ENCODE measurements at regions not wholly inside any gene's neighbourhood (a gene's known extent, or its start where the extent isn't known, plus 50 kb on each side); places are given as distances from the start of the nearest gene placed in this dataset.
"Not testable (repeated sequence)": the region's sequence is repeated elsewhere in the genome, so short reads cannot be mapped to it uniquely, and the experiment has no call there.

DNA sequence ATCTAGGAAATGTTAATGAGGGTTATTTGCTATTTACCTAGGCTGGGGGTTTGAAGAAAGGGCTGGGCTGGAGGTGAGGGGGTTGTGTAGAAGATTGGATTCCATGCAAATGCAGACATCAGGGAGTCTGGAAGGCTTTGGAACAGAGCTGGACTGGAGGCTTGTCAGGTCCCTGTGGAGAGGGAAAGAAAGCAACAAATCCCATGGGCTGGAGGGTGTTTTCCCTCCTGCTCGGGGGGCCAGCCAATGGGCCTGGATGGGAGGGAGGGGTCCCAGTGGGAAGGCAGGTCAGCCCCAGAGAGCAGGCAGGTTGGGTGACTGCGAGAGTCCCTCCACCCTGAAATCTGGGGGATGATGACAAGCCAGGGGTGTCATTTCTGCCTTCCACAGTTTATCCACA, 431.8 kb downstream of the RPS24 start:
- intact Hi-C loops (cut with micrococcal nuclease; ENCODE audit: unreplicated experiment) = no loop called here
- ChIA-PET CTCF (no interaction called here), POLR2A (ENCODE audit: low non-redundant PET) (no interaction called here)
- TF ChIP-seq, protein P1, sequence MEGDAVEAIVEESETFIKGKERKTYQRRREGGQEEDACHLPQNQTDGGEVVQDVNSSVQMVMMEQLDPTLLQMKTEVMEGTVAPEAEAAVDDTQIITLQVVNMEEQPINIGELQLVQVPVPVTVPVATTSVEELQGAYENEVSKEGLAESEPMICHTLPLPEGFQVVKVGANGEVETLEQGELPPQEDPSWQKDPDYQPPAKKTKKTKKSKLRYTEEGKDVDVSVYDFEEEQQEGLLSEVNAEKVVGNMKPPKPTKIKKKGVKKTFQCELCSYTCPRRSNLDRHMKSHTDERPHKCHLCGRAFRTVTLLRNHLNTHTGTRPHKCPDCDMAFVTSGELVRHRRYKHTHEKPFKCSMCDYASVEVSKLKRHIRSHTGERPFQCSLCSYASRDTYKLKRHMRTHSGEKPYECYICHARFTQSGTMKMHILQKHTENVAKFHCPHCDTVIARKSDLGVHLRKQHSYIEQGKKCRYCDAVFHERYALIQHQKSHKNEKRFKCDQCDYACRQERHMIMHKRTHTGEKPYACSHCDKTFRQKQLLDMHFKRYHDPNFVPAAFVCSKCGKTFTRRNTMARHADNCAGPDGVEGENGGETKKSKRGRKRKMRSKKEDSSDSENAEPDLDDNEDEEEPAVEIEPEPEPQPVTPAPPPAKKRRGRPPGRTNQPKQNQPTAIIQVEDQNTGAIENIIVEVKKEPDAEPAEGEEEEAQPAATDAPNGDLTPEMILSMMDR (conservative IDR thresholded peaks at IDR 0.05; ENCODE audit: low read depth, low read length) = no peak
- no peak for TF ChIP-seq EZH2 (IDR thresholded peaks at IDR 0.05; ENCODE audit: borderline replicate concordance, low read depth, low read length, poor library complexity, severe bottlenecking)
- Histone ChIP-seq H3K27me3 (replicated peaks; ENCODE audit: insufficient read depth, low read depth, low read length, poor library complexity) (no peaks in the 10 kb centered on the region), H3K4me3 (ENCODE audit: low read depth, low read length, poor library complexity, severe bottlenecking) (no peak overlapping the region), H3K27ac (ENCODE audit: low read depth, low read length, poor library complexity, severe bottlenecking) (no peak overlapping the region), H3K9me3 (ENCODE audit: low read depth, low read length, poor library complexity, severe bottlenecking) (no peaks in the 10 kb centered on the region), H3K36me3 (ENCODE audit: insufficient read depth, low read length, poor library complexity, severe bottlenecking) (no peaks in the 10 kb centered on the region), H3K4me1 (ENCODE audit: insufficient read depth, low read length, poor library complexity, severe bottlenecking) (no peaks in the 10 kb centered on the region)
- BruUV-seq (replicated peaks) = no TSS peak
- no peak for DNase-seq (ENCODE audit: low spot score)

DNA sequence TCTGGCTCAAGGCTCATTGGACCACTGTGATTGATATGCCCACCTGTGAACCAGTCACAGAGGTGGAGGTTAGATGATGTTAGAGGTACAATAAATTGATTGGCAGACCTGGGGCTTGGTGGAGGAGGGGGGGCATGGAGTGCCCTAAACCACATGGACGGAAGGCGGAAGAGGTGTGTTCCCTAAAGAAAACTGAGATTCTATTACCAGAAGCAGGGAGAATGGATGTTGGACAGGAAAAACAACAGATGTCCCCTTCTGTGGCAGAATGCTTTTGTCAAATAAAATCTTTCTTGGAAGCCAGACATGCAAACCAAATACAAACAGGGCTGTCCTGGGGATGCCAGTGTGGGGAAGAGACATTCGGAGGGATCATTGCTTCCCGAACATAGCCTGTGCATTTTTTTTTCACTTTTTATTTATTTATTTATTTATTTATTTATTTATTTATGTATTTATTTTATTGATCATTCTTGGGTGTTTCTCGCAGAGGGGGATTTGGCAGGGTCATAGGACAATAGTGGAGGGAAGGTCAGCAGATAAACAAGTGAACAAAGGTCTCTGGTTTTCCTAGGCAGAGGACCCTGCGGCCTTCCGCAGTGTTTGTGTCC, 433.9 kb downstream of the RPS24 start:
- no peak for DNase-seq (ENCODE audit: low spot score)
- Histone ChIP-seq H3K9me3 (ENCODE audit: low read depth, low read length, poor library complexity, severe bottlenecking) (no peaks in the 10 kb centered on the region), H3K4me1 (ENCODE audit: insufficient read depth, low read length, poor library complexity, severe bottlenecking) (no peaks in the 10 kb centered on the region), H3K27me3 (replicated peaks; ENCODE audit: insufficient read depth, low read depth, low read length, poor library complexity) (no peaks in the 10 kb centered on the region), H3K4me3 (ENCODE audit: low read depth, low read length, poor library complexity, severe bottlenecking) (no peak overlapping the region), H3K36me3 (ENCODE audit: insufficient read depth, low read length, poor library complexity, severe bottlenecking) (no peaks in the 10 kb centered on the region), H3K27ac (ENCODE audit: low read depth, low read length, poor library complexity, severe bottlenecking) (no peak overlapping the region)
- POLR2A ChIA-PET (ENCODE audit: low non-redundant PET) = no interaction called here
- intact Hi-C loops (cut with micrococcal nuclease; ENCODE audit: unreplicated experiment) = no loop called here
- BruUV-seq (replicated peaks) = no TSS peak
- CTCF ChIA-PET = no interaction called here
- no peak for TF ChIP-seq EZH2 (IDR thresholded peaks at IDR 0.05; ENCODE audit: borderline replicate concordance, low read depth, low read length, poor library complexity, severe bottlenecking)
- TF ChIP-seq, protein P1 (conservative IDR thresholded peaks at IDR 0.05; ENCODE audit: low read depth, low read length) = no peak

DNA sequence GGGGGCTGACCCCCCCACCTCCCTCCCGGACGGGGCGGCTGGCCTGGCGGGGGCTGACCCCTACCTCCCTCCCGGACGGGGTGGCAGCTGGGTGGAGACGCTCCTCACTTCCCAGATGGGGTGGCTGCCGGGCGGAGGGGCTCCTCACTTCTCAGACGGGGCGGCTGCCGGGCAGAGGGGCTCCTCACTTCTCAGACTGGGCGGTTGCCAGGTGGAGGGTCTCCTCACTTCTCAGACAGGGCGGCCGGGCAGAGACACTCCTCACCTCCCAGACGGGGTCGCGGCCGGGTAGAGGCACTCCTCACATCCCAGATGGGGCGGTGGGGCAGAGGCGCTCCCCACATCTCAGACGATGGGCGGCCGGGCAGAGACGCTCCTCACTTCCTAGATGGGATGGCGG, 435.1 kb downstream of the RPS24 start:
- CTCF ChIA-PET; intact Hi-C loops (cut with micrococcal nuclease; ENCODE audit: unreplicated experiment): not testable (repeated sequence)

More for the DNA sequence above, 435.1 kb downstream of the RPS24 start:
- BruUV-seq (replicated peaks); H3K27ac ChIP-seq (ENCODE audit: low read depth, low read length, poor library complexity, severe bottlenecking); H3K4me3 ChIP-seq (ENCODE audit: low read depth, low read length, poor library complexity, severe bottlenecking); H3K27me3 ChIP-seq (replicated peaks; ENCODE audit: insufficient read depth, low read depth, low read length, poor library complexity); H3K36me3 ChIP-seq (ENCODE audit: insufficient read depth, low read length, poor library complexity, severe bottlenecking); H3K9me3 ChIP-seq (ENCODE audit: low read depth, low read length, poor library complexity, severe bottlenecking); DNase-seq (ENCODE audit: low spot score); H3K4me1 ChIP-seq (ENCODE audit: insufficient read depth, low read length, poor library complexity, severe bottlenecking); POLR2A ChIA-PET (ENCODE audit: low non-redundant PET): not testable (repeated sequence)
